GM12891 (cell line): ENCODE measurements at regions not wholly inside any gene's neighbourhood (a gene's known extent, or its start where the extent isn't known, plus 50 kb on each side); places are given as distances from the start of the nearest gene placed in this dataset.

Experiments used
- POLR2A ChIP-seq: IDR thresholded peaks from 2 replicates; pipeline ENCODE4 v1.6.1; 2011; ENCODE audit warnings: low read depth, low read length, control low read depth
- POLR2AphosphoS5 ChIP-seq: IDR thresholded peaks from 2 replicates; pipeline ENCODE4 v1.6.1; 2011; ENCODE audit warnings: low read depth, low read length, control low read depth
- SPI1 ChIP-seq: IDR thresholded peaks from 2 replicates; pipeline ENCODE4 v1.6.1; 2011; ENCODE audit warnings: low read depth, low read length, control low read depth
- TAF1 ChIP-seq: IDR thresholded peaks from 2 replicates; pipeline ENCODE4 v1.6.1; 2011; ENCODE audit warnings: low read depth, low read length, control low read depth

DNA sequence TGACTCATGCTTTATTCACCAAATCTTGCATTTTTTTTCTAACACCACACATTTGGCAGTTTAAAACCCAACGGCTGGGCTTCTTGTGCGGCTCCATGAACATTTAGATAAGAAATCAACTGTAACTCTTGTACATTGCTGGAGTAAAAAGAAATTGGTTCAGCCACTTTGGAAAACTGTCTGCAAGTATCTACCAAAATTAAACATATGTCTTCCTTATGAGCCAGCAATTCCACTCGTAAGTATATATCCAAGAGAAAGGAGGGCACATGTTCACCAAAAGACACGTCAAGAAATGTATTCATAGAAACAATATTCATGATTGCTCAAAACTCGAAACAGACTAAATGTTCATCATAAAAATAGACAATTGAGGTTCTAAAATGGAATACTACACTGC lies 291.9 kb upstream of the POU1F1 start:
- TF ChIP-seq POLR2A, result no peak
- TF ChIP-seq POLR2AphosphoS5, result no peak
- no peak for TF ChIP-seq SPI1
- no peak for TF ChIP-seq TAF1
